H1 (cell line): ENCODE measurements at regions not wholly inside any gene's neighbourhood (a gene's known extent, or its start where the extent isn't known, plus 50 kb on each side); places are given as distances from the start of the nearest gene placed in this dataset.

Source experiments
- CTCF ChIA-PET: fragments of 300-600 bp; sonication (Branson Sonifier 250); formaldehyde crosslinking; loops from one replicate; lab custom pipeline; 2021; ENCODE audit not compliant: partially characterized antibody; lab: Charles Lee
- POLR2A ChIA-PET: fragments of 300-600 bp; sonication (Branson Sonifier 250); formaldehyde crosslinking; loops from one replicate; lab custom pipeline; 2021; ENCODE audit warnings: inconsistent platforms; ENCODE audit not compliant: partially characterized antibody; lab: Charles Lee
- DNase-seq, 2 experiments: peaks; one replicate each; pipeline versions ENCODE4 v3.0.0 to v3.0.0-alpha.2; 2010 to 2022; ENCODE audit warnings: low spot score in 2 of 2, low read depth in 1 of 2, mixed read lengths in 1 of 2
- FAIRE-seq: peaks from 2 replicates; lab custom pipeline; 2011; peaks lifted over from hg19 to GRCh38; lab: Jason Lieb, UNC
- H2AFZ ChIP-seq: 2 replicates; pipeline ENCODE4 v1.8.1; 2012; ENCODE audit warnings: low read length, inconsistent platforms
- H2AK5ac ChIP-seq: 2 replicates; pipeline ENCODE4 v1.6.1; 2013; ENCODE audit warnings: low read depth, low read length
- H2BK120ac ChIP-seq: replicated peaks from 2 replicates; pipeline ENCODE3; 2013; ENCODE audit warnings: low read depth, low read length, inconsistent platforms
- H2BK12ac ChIP-seq: 2 replicates; pipeline ENCODE4 v1.6.1; 2013; ENCODE audit warnings: low read depth, low read length
- H2BK15ac ChIP-seq: 2 replicates; pipeline ENCODE4 v1.6.1; 2013; ENCODE audit warnings: low read length
- H2BK20ac ChIP-seq: 2 replicates; pipeline ENCODE4 v1.6.1; 2013; ENCODE audit warnings: low read length
- H2BK5ac ChIP-seq: 2 replicates; pipeline ENCODE4 v1.6.1; 2013; ENCODE audit warnings: low read depth, low read length
- H3K14ac ChIP-seq: 2 replicates; pipeline ENCODE4 v1.6.1; 2013; ENCODE audit warnings: inconsistent platforms; ENCODE audit not compliant: insufficient read length
- H3K18ac ChIP-seq: 2 replicates; pipeline ENCODE4 v1.6.1; 2013; ENCODE audit warnings: low read length; ENCODE audit errors: extremely low read depth
- H3K23ac ChIP-seq: 2 replicates; pipeline ENCODE4 v1.6.1; 2013; ENCODE audit warnings: inconsistent platforms; ENCODE audit not compliant: insufficient read length
- H3K23me2 ChIP-seq: 2 replicates; pipeline ENCODE4 v1.6.1; 2013; ENCODE audit warnings: low read depth, low read length
- H3K27ac ChIP-seq: 2 replicates; pipeline ENCODE4 v1.6.1; 2011; ENCODE audit warnings: low read depth, low read length, inconsistent platforms
- H3K27me3 ChIP-seq, 4 experiments: replicated peaks in 1 of 4; 1 replicate in 1 of 4; 2 replicates in 3 of 4; pipeline versions ENCODE4 v1.6.1 to v1.8.1; 2011 to 2013; ENCODE audit warnings: low read length in 3 of 4, mild to moderate bottlenecking in 3 of 4, inconsistent platforms in 2 of 4, mixed read lengths in 2 of 4, moderate library complexity in 1 of 4; ENCODE audit not compliant: control insufficient read depth in 3 of 4, insufficient read depth in 3 of 4; ENCODE audit errors: extremely low read depth in 1 of 4
- H3K36me3 ChIP-seq, 4 experiments: 2 replicates each; pipeline versions ENCODE4 v1.6.1 to v1.8.1; 2011 to 2013; ENCODE audit warnings: mild to moderate bottlenecking in 4 of 4, low read length in 3 of 4, moderate library complexity in 2 of 4, control low read depth in 1 of 4, inconsistent platforms in 1 of 4; ENCODE audit not compliant: insufficient read depth in 4 of 4, control insufficient read depth in 2 of 4
- H3K4ac ChIP-seq: replicated peaks from 2 replicates; pipeline ENCODE3; 2013; ENCODE audit warnings: low read length, low read depth, mixed read lengths, inconsistent platforms; ENCODE audit not compliant: insufficient read length
- H3K4me1 ChIP-seq, 4 experiments: replicated peaks in 1 of 4; 1 replicate in 1 of 4; 2 replicates in 3 of 4; pipeline versions ENCODE4 v1.6.1 to v1.8.1; 2011 to 2013; ENCODE audit warnings: low read length in 3 of 4, inconsistent platforms in 2 of 4, mixed read lengths in 1 of 4; ENCODE audit not compliant: insufficient read depth in 4 of 4, control insufficient read depth in 3 of 4
- H3K4me2 ChIP-seq, 2 experiments: 2 replicates each; pipeline versions ENCODE4 v1.6.1 to v1.8.1; 2011 to 2013; ENCODE audit warnings: low read depth in 2 of 2, low read length in 2 of 2, control low read depth in 1 of 2, inconsistent platforms in 1 of 2, mild to moderate bottlenecking in 1 of 2; ENCODE audit not compliant: insufficient read depth in 1 of 2
- H3K4me3 ChIP-seq, 4 experiments: fragments of 200-600, 300-600 bp in 1 of 4; sonication (generic), shearing (Covaris generic), sonication (Bioruptor Twin) in 1 of 4; 2 replicates each; pipeline versions ENCODE4 v1.5.1 to v1.8.1; 2011 to 2016; ENCODE audit warnings: low read length in 4 of 4, low read depth in 3 of 4, control low read depth in 2 of 4, inconsistent platforms in 2 of 4, mild to moderate bottlenecking in 2 of 4, mixed read lengths in 1 of 4, moderate library complexity in 1 of 4; ENCODE audit not compliant: insufficient read depth in 2 of 4; ENCODE audit errors: extremely low read depth in 1 of 4
- H3K56ac ChIP-seq: replicated peaks from 2 replicates; pipeline ENCODE3; 2013; ENCODE audit warnings: low read depth, mild to moderate bottlenecking, mixed read lengths, low read length, inconsistent platforms; ENCODE audit not compliant: insufficient read length
- H3K79me1 ChIP-seq: 2 replicates; pipeline ENCODE4 v1.6.1; 2013; ENCODE audit warnings: low read depth, low read length, control low read depth
- H3K79me2 ChIP-seq, 2 experiments: 2 replicates each; pipeline versions ENCODE4 v1.6.1 to v1.8.1; 2012 to 2013; ENCODE audit warnings: low read length in 2 of 2, mild to moderate bottlenecking in 2 of 2, inconsistent platforms in 1 of 2; ENCODE audit not compliant: insufficient read depth in 2 of 2, control insufficient read depth in 1 of 2
- H3K9ac ChIP-seq, 4 experiments: replicated peaks in 1 of 4; 1 replicate in 1 of 4; 2 replicates in 3 of 4; pipeline versions ENCODE4 v1.6.1 to v1.8.1; 2011 to 2013; ENCODE audit warnings: low read depth in 3 of 4, low read length in 3 of 4, control low read depth in 2 of 4, mild to moderate bottlenecking in 2 of 4, moderate library complexity in 2 of 4, inconsistent platforms in 1 of 4; ENCODE audit errors: extremely low read depth in 1 of 4
- H3K9me3 ChIP-seq, 2 experiments: 2 replicates each; pipeline versions ENCODE4 v1.6.1 to v1.8.1; 2012 to 2013; ENCODE audit warnings: mild to moderate bottlenecking in 2 of 2, moderate library complexity in 2 of 2, control low read depth in 1 of 2, inconsistent platforms in 1 of 2, low read depth in 1 of 2, low read length in 1 of 2, mixed read lengths in 1 of 2; ENCODE audit not compliant: insufficient read depth in 2 of 2
- H4K20me1 ChIP-seq, 2 experiments: replicated peaks in 1 of 2; 2 replicates each; pipeline versions ENCODE3 to v1.8.1; 2011 to 2013; ENCODE audit warnings: inconsistent platforms in 2 of 2, low read length in 2 of 2, mild to moderate bottlenecking in 1 of 2; ENCODE audit not compliant: insufficient read depth in 2 of 2, control insufficient read depth in 1 of 2
- H4K5ac ChIP-seq: 2 replicates; pipeline ENCODE4 v1.6.1; 2013; ENCODE audit warnings: low read length, low read depth, mixed read lengths, inconsistent platforms; ENCODE audit not compliant: insufficient read length
- H4K8ac ChIP-seq: 2 replicates; pipeline ENCODE4 v1.8.0; 2013; ENCODE audit warnings: mild to moderate bottlenecking, moderate library complexity, low read length, inconsistent platforms; ENCODE audit not compliant: insufficient read depth; ENCODE audit errors: extremely low read depth
- H4K91ac ChIP-seq: replicated peaks from 2 replicates; pipeline ENCODE3; 2013; ENCODE audit warnings: low read length, mixed read lengths, inconsistent platforms; ENCODE audit not compliant: insufficient read length
- ATF3 ChIP-seq: IDR thresholded peaks from 2 replicates; pipeline ENCODE4 v1.6.1; 2011; ENCODE audit warnings: low read depth, mild to moderate bottlenecking, low read length; ENCODE audit not compliant: insufficient read depth
- CBX8 ChIP-seq: fragments of 300-800, 300-1000 bp; sonication (generic); IDR thresholded peaks from 2 replicates; pipeline ENCODE4 v1.7.1; 2016; ENCODE audit warnings: low read depth, low read length, borderline replicate concordance
- CTCF ChIP-seq, 3 experiments: IDR thresholded peaks; 1 replicate in 2 of 3; 2 replicates in 1 of 3; pipeline versions ENCODE4 v1.5.1 to v1.6.1; 2011; ENCODE audit warnings: low read length in 3 of 3, mild to moderate bottlenecking in 3 of 3, inconsistent platforms in 2 of 3, low read depth in 1 of 3, moderate library complexity in 1 of 3; ENCODE audit not compliant: insufficient read depth in 1 of 3; ENCODE audit errors: control extremely low read depth in 1 of 3
- HDAC2 ChIP-seq, 2 experiments: fragments of 300-600 bp in 1 of 2; sonication (generic) in 1 of 2; IDR thresholded peaks; 2 replicates each; pipeline ENCODE4 v1.6.1; 2011 to 2012; ENCODE audit warnings: low read depth in 2 of 2, low read length in 2 of 2, mild to moderate bottlenecking in 2 of 2, moderate library complexity in 2 of 2, borderline replicate concordance in 1 of 2, inconsistent platforms in 1 of 2
- MAFK ChIP-seq: IDR thresholded peaks from 2 replicates; pipeline ENCODE4 v1.6.1; 2012; ENCODE audit warnings: low read depth, mild to moderate bottlenecking, improper control_type of control experiment, low read length
- NRF1 ChIP-seq: IDR thresholded peaks from 2 replicates; pipeline ENCODE4 v1.6.1; 2011; ENCODE audit warnings: mild to moderate bottlenecking, low read depth, low read length, improper control_type of control experiment
- PHF8 ChIP-seq: fragments of 200-600 bp; sonication (generic); conservative IDR thresholded peaks from 2 replicates; pipeline ENCODE4 v1.7.1; 2012; ENCODE audit warnings: low read depth, mild to moderate bottlenecking, inconsistent platforms, low read length, moderate library complexity
- SAP30 ChIP-seq: fragments of 300-600 bp; sonication (generic); IDR thresholded peaks from 2 replicates; pipeline ENCODE4 v1.7.1; 2012; ENCODE audit warnings: low read length, moderate library complexity, mild to moderate bottlenecking, inconsistent platforms; ENCODE audit not compliant: insufficient read depth, insufficient replicate concordance
- SP1 ChIP-seq: IDR thresholded peaks from 2 replicates; pipeline ENCODE4 v1.6.1; 2011; ENCODE audit warnings: low read depth, low read length
- WGBS, 2 experiments: shearing (Covaris generic) in 1 of 2; methylation state at CpG; one replicate each; pipeline versions ENCODE4 v1.1.6 to v1.1.7; 2013 to 2015; ENCODE audit warnings: low lambda C conversion rate in 2 of 2, mixed read lengths in 2 of 2, inconsistent platforms in 1 of 2, low coverage in 1 of 2, missing lambda C conversion rate in 1 of 2; ENCODE audit not compliant: insufficient replicate concordance in 2 of 2, insufficient coverage in 1 of 2, insufficient read length in 1 of 2; ENCODE audit errors: extremely low coverage in 1 of 2, missing lambda C conversion rate in 1 of 2; 5-methylcytosine and 5-hydroxymethylcytosine counted together

- Histone ChIP-seq H4K91ac (no peak overlapping the region), H2BK20ac (no peak overlapping the region), H4K20me1 (no peaks in the 10 kb centered on the region), H3K4ac (no peak overlapping the region), H2AK5ac (no peak overlapping the region), H3K9ac (no peak overlapping the region), H3K9me3 (peaks cover 0 to 8% of the 10 kb centered on the region in 2 experiments; a peak in 2 of 4 replicates), H2BK15ac (no peak overlapping the region), H3K4me3 (no peak overlapping the region), H3K27ac (no peak overlapping the region), H3K4me2 (no peak overlapping the region), H2BK12ac (no peak overlapping the region), H2BK5ac (no peak overlapping the region), H3K36me3 (peaks cover 0 to 29% (median 1%) of the 10 kb centered on the region in 4 experiments; a peak in 1 of 8 replicates), H2BK120ac (no peak overlapping the region), H4K8ac (no peak overlapping the region), H3K18ac (no peak overlapping the region), H3K79me1 (no peaks in the 10 kb centered on the region), H3K4me1 (no peaks in the 10 kb centered on the region), H3K23ac (no peak overlapping the region), H3K79me2 (no peaks in the 10 kb centered on the region), H2AFZ (no peak overlapping the region), H3K23me2 (no peaks in the 10 kb centered on the region), H3K27me3 (no peaks in the 10 kb centered on the region), H3K14ac (no peak overlapping the region), H3K56ac (no peak overlapping the region), H4K5ac (no peak overlapping the region)
- FAIRE-seq = no peak
- no peak for DNase-seq
- 88% methylated on average over 2 of the region's 2 CpGs; no CpG with 5 or more reads in 1 of the 2 experiments for WGBS, 2 experiments
- TF ChIP-seq ATF3 (no peak), NRF1 (no peak), SAP30 (no peak), SP1 (no peak), HDAC2 (IDR thresholded peaks at IDR 0.05; ENCODE audit: borderline replicate concordance in 1 of 2, low read depth in 2 of 2, low read length in 2 of 2) (no peak), CBX8 (no peak), MAFK (no peak), PHF8 (no peak), CTCF (IDR thresholded peaks at IDR 0.05; ENCODE audit: control extremely low read depth in 1 of 3, insufficient read depth in 1 of 3, low read depth in 1 of 3, low read length in 3 of 3) (no peak)
- ChIA-PET CTCF (no interaction called here), POLR2A (no interaction called here)
Observed at GRCh38 chr9:82819260-82819659, 243.7 kb downstream of the RASEF start.
